Skin of body (tissue), 2 donors: ENCODE measurements at regions not wholly inside any gene's neighbourhood (a gene's known extent, or its start where the extent isn't known, plus 50 kb on each side); places are given as distances from the start of the nearest gene placed in this dataset. TPM values are rescaled to one million over a fixed set of nuclear protein-coding genes. Genes with fewer than 3 reads are reported as not detected.
A peak's percentile ranks its signal among the peaks of the same experiment; 100 is the strongest.

ENCODE experiments used
- DNase-seq: peaks from one replicate; lab custom pipeline; 2025; lab: John Stamatoyannopoulos, UW
- small RNA-seq: library from RNA; depleted of rRNA; stranded (forward); fragments of <200 nt; gene quantifications from one replicate; pipeline ENCODE3, GENCODE V24; 2014; ENCODE audit warnings: low replicate concordance

GRCh38 chr2:74760875-74761630 lies 72.9 kb upstream of the HK2 start:
- no peak for DNase-seq

GRCh38 chr2:74762789-74763188 lies 71.1 kb upstream of the HK2 start:
- no peak for DNase-seq

GRCh38 chr2:74763962-74764428 lies 69.9 kb upstream of the HK2 start:
- DNase-seq = no peak

GRCh38 chr2:74764429-74765272 lies 69.3 kb upstream of the HK2 start:
- DNase-seq = no peak

- DNase-seq = no peak
Observed at GRCh38 chr2:74766780-74767179, 67.1 kb upstream of the HK2 start.

GRCh38 chr2:74767618-74768017 lies 66.3 kb upstream of the HK2 start:
- DNase-seq = no peak

GRCh38 chr2:74768401-74768914 lies 65.5 kb upstream of the HK2 start:
- no peak for DNase-seq

GRCh38 chr2:74772046-74772445 lies 61.9 kb upstream of the HK2 start:
- peak; percentile 18 for DNase-seq

GRCh38 chr2:74777161-74777900 lies 56.6 kb upstream of the HK2 start:
- no peak for DNase-seq

GRCh38 chr2:74778381-74779264 lies 55.3 kb upstream of the HK2 start:
- no peak for DNase-seq

DNA sequence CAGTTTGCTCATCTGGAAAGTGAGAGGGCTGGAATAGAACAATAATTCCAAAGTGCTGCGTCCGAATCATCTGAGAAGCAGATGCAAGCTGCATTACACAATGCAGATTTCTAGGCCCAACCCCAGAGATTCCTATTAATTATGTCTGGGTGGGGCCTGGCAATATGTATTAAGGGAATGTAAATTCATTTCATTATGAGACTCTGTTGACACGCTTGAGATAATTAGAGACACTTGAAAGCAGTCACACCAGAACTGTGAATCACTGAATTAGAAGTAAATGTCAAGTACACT lies 54.7 kb upstream of the HK2 start:
- no peak for DNase-seq

- no peak for DNase-seq
Observed at GRCh38 chr2:74779587-74780135, 54.3 kb upstream of the HK2 start.

Small RNA genes in the stretch of these regions (small RNA-seq; reads per million reads assigned to genes)
- not detected for gene AC007387.1
